Fibroblast of the aortic adventitia (primary cell): ENCODE measurements at regions not wholly inside any gene's neighbourhood (a gene's known extent, or its start where the extent isn't known, plus 50 kb on each side); places are given as distances from the start of the nearest gene placed in this dataset.

ENCODE experiments used
- DNase-seq: peaks from one replicate; pipeline ENCODE4 v3.0.0-alpha.2; 2010; ENCODE audit warnings: low read depth
- H3K4me3 ChIP-seq: 2 replicates; pipeline ENCODE4 v1.5.1; 2011; ENCODE audit warnings: low read depth, mild to moderate bottlenecking, control low read depth, low read length, moderate library complexity
- CTCF ChIP-seq: IDR thresholded peaks from 2 replicates; pipeline ENCODE4 v1.5.1; 2011; ENCODE audit warnings: mild to moderate bottlenecking, low read length, control low read depth, inconsistent platforms; ENCODE audit not compliant: insufficient read depth

GRCh38 chr22:48563118-48563965 is 1264.3 kb downstream of the BRD1 start:
- no peak for TF ChIP-seq CTCF
- no peak for DNase-seq
- H3K4me3 ChIP-seq, result no peak overlapping the region

GRCh38 chr22:48561676-48562075 is 1266.0 kb downstream of the BRD1 start:
- no peak for TF ChIP-seq CTCF
- H3K4me3 ChIP-seq, result no peak overlapping the region
- DNase-seq, result no peak

GRCh38 chr22:48560836-48561235 is 1266.8 kb downstream of the BRD1 start:
- no peak for TF ChIP-seq CTCF
- no peak overlapping the region for H3K4me3 ChIP-seq
- no peak for DNase-seq

GRCh38 chr22:48560389-48560751 is 1267.3 kb downstream of the BRD1 start:
- no peak for DNase-seq
- TF ChIP-seq CTCF, result no peak

GRCh38 chr22:48559647-48560388 is 1267.9 kb downstream of the BRD1 start:
- H3K4me3 ChIP-seq, result no peak overlapping the region
- TF ChIP-seq CTCF, result no peak
- no peak for DNase-seq

More at GRCh38 chr22:48560389-48560751, 1267.3 kb downstream of the BRD1 start:
- no peak overlapping the region for H3K4me3 ChIP-seq

- H3K4me3 ChIP-seq, result no peak overlapping the region
- TF ChIP-seq CTCF, result no peak
- no peak for DNase-seq
Measured at GRCh38 chr22:48558606-48559402, 1268.9 kb downstream of the BRD1 start.
